SK-N-SH (cell line): ENCODE measurements at regions not wholly inside any gene's neighbourhood (a gene's known extent, or its start where the extent isn't known, plus 50 kb on each side); places are given as distances from the start of the nearest gene placed in this dataset.

Experiments used
- CTCF ChIA-PET: fragments of 300-600, 350-600 bp; formaldehyde crosslinking; extraction: SDS; loops from one replicate; lab custom pipeline; 2021; lab: Yijun Ruan, JAX
- POLR2A ChIA-PET: fragments of 350-600 bp; sonication (Branson Sonifier 250); formaldehyde crosslinking; extraction: SDS; loops from one replicate; lab custom pipeline; 2020; ENCODE audit warnings: antibody characterized with exemption, inconsistent platforms; lab: Yijun Ruan, JAX
- DNase-seq: peaks from one replicate; pipeline ENCODE4 v3.0.0; 2012
- H2AFZ ChIP-seq: fragments of 200-600 bp; sonication (generic); 2 replicates; pipeline ENCODE4 v1.8.1; 2016; ENCODE audit warnings: antibody characterized with exemption, mild to moderate bottlenecking, low read depth
- H3F3A ChIP-seq: fragments of 200-600 bp; sonication (generic); replicated peaks from 2 replicates; pipeline ENCODE3; 2016; ENCODE audit warnings: antibody characterized with exemption, mild to moderate bottlenecking; ENCODE audit not compliant: insufficient read depth
- H3K27ac ChIP-seq, 2 experiments: fragments of 200-500 bp in 1 of 2; fragments of 200-600 bp in 1 of 2; sonication (Bioruptor generic) in 1 of 2; sonication (generic), shearing (Covaris generic) in 1 of 2; 2 replicates each; pipeline versions ENCODE4 v1.5.1 to v1.6.1; 2014 to 2016; ENCODE audit warnings: low read depth in 2 of 2, inconsistent platforms in 1 of 2, low read length in 1 of 2, mild to moderate bottlenecking in 1 of 2, mixed read lengths in 1 of 2
- H3K27me3 ChIP-seq: fragments of 200-600 bp; sonication (generic), shearing (Covaris generic); 2 replicates; pipeline ENCODE4 v1.6.1; 2016; ENCODE audit warnings: mixed run types; ENCODE audit not compliant: insufficient read depth
- H3K36me3 ChIP-seq, 2 experiments: fragments of 200-500 bp in 1 of 2; fragments of 200-600 bp in 1 of 2; sonication (Bioruptor generic) in 1 of 2; sonication (generic) in 1 of 2; replicated peaks in 1 of 2; 2 replicates each; pipeline versions ENCODE3 to v1.5.1; 2014 to 2016; ENCODE audit warnings: low read length in 1 of 2, mild to moderate bottlenecking in 1 of 2; ENCODE audit not compliant: insufficient read depth in 2 of 2, control insufficient read depth in 1 of 2
- H3K4me1 ChIP-seq, 2 experiments: fragments of 200-500 bp in 1 of 2; fragments of 200-600 bp in 1 of 2; sonication (Bioruptor generic) in 1 of 2; sonication (generic), shearing (Covaris generic) in 1 of 2; 2 replicates each; pipeline versions ENCODE4 v1.5.1 to v1.6.1; 2014 to 2016; ENCODE audit warnings: low read depth in 1 of 2, low read length in 1 of 2, mixed run types in 1 of 2; ENCODE audit not compliant: insufficient read depth in 2 of 2, control insufficient read depth in 1 of 2
- H3K4me2 ChIP-seq: fragments of 200-600 bp; sonication (generic), shearing (Covaris generic); 2 replicates; pipeline ENCODE4 v1.6.1; 2017; ENCODE audit warnings: mixed run types
- H3K4me3 ChIP-seq, 2 experiments: fragments of 200-500 bp in 1 of 2; fragments of 200-600 bp in 1 of 2; sonication (Bioruptor generic) in 1 of 2; sonication (generic), shearing (Covaris generic) in 1 of 2; 2 replicates each; pipeline versions ENCODE4 v1.5.1 to v1.8.1; 2014 to 2016; ENCODE audit warnings: low read depth in 2 of 2, inconsistent platforms in 1 of 2, low read length in 1 of 2, mild to moderate bottlenecking in 1 of 2, mixed read lengths in 1 of 2, moderate library complexity in 1 of 2
- H3K79me2 ChIP-seq: fragments of 200-600 bp; sonication (generic); 2 replicates; pipeline ENCODE4 v1.8.1; 2017; ENCODE audit warnings: mild to moderate bottlenecking; ENCODE audit not compliant: insufficient read depth
- H3K9ac ChIP-seq: fragments of 200-600 bp; sonication (generic); 2 replicates; pipeline ENCODE4 v1.6.1; 2017; ENCODE audit warnings: mixed run types
- H3K9me2 ChIP-seq: fragments of 200-600 bp; sonication (generic); 2 replicates; pipeline ENCODE4 v1.6.1; 2017; ENCODE audit warnings: mixed run types
- H3K9me3 ChIP-seq: fragments of 200-600 bp; sonication (generic); 2 replicates; pipeline ENCODE4 v1.6.1; 2017; ENCODE audit warnings: mixed run types, mild to moderate bottlenecking, moderate library complexity
- H4K20me1 ChIP-seq: fragments of 200-600 bp; sonication (generic); 2 replicates; pipeline ENCODE4 v1.6.1; 2017; ENCODE audit warnings: mild to moderate bottlenecking, mixed run types; ENCODE audit not compliant: insufficient read depth
- ELF1 ChIP-seq: IDR thresholded peaks from 2 replicates; pipeline ENCODE4 v1.4.0; 2012
- EP300 ChIP-seq, 2 experiments: IDR thresholded peaks; 2 replicates each; pipeline versions ENCODE4 v1.4.0 to v1.6.1; 2012; ENCODE audit warnings: borderline replicate concordance in 1 of 2, low read depth in 1 of 2, low read length in 1 of 2
- FOSL2 ChIP-seq: IDR thresholded peaks from 2 replicates; pipeline ENCODE4 v1.4.0; 2012; ENCODE audit warnings: low read depth, mild to moderate bottlenecking, moderate library complexity, borderline replicate concordance
- FOXJ3 ChIP-seq: sonication (generic); formaldehyde crosslinking; IDR thresholded peaks from 2 replicates; pipeline ENCODE4 v1.5.1; 2020; ENCODE audit warnings: mild to moderate bottlenecking, missing genetic modification reagents
- FOXM1 ChIP-seq: IDR thresholded peaks from 2 replicates; pipeline ENCODE4 v1.4.0; 2012; ENCODE audit warnings: low read depth, mild to moderate bottlenecking
- GABPA ChIP-seq: IDR thresholded peaks from 2 replicates; pipeline ENCODE4 v1.4.0; 2012; ENCODE audit warnings: low read depth, mild to moderate bottlenecking
- GATA2 ChIP-seq: sonication (generic); formaldehyde crosslinking; IDR thresholded peaks from 2 replicates; pipeline ENCODE4 v1.5.0; 2020; ENCODE audit warnings: mild to moderate bottlenecking, missing genetic modification reagents
- IRF3 ChIP-seq: fragments of 150-350 bp; IDR thresholded peaks from 2 replicates; pipeline ENCODE4 v1.6.1; 2016; ENCODE audit warnings: mild to moderate bottlenecking, low read depth, low read length
- MXI1 ChIP-seq: IDR thresholded peaks from 2 replicates; pipeline ENCODE4 v1.6.1; 2012; ENCODE audit warnings: mild to moderate bottlenecking, low read depth, low read length, improper control_type of control experiment
- POLR2AphosphoS5 ChIP-seq: IDR thresholded peaks from 2 replicates; pipeline ENCODE4 v1.6.1; 2012; ENCODE audit warnings: low read depth, low read length
- RCOR1 ChIP-seq: fragments of 150-350 bp; IDR thresholded peaks from 2 replicates; pipeline ENCODE4 v1.6.1; 2017; ENCODE audit warnings: antibody characterized with exemption, low read length
- RFX5 ChIP-seq: IDR thresholded peaks from 2 replicates; pipeline ENCODE4 v1.6.1; 2012; ENCODE audit warnings: mild to moderate bottlenecking, improper control_type of control experiment, low read length
- RXRA ChIP-seq: IDR thresholded peaks from 2 replicates; pipeline ENCODE4 v1.4.0; 2012; ENCODE audit warnings: low read depth, mild to moderate bottlenecking, borderline replicate concordance
- TAF1 ChIP-seq: IDR thresholded peaks from 2 replicates; pipeline ENCODE4 v1.6.1; 2012; ENCODE audit warnings: low read depth, mild to moderate bottlenecking, low read length, moderate library complexity, borderline replicate concordance
- TCF12 ChIP-seq: IDR thresholded peaks from 2 replicates; pipeline ENCODE4 v1.4.0; 2012
- YY1 ChIP-seq: IDR thresholded peaks from 2 replicates; pipeline ENCODE4 v1.4.0; 2012; ENCODE audit warnings: low read depth, mild to moderate bottlenecking
- WGBS: methylation state at CpG from one replicate; pipeline ENCODE4 v1.1.6; 2017; ENCODE audit warnings: low lambda C conversion rate; 5-methylcytosine and 5-hydroxymethylcytosine counted together
- TF ChIP-seq, protein P1 (sequence below): IDR thresholded peaks from 2 replicates; pipeline ENCODE4 v1.4.0; 2012; ENCODE audit warnings: low read depth, borderline replicate concordance
- TF ChIP-seq, protein P2 (sequence below): IDR thresholded peaks from 2 replicates; pipeline ENCODE4 v1.4.0; 2012; ENCODE audit warnings: low read depth, borderline replicate concordance
- TF ChIP-seq, protein P3 (sequence below): IDR thresholded peaks from 2 replicates; pipeline ENCODE4 v1.4.0; 2012; ENCODE audit warnings: low read depth

DNA sequence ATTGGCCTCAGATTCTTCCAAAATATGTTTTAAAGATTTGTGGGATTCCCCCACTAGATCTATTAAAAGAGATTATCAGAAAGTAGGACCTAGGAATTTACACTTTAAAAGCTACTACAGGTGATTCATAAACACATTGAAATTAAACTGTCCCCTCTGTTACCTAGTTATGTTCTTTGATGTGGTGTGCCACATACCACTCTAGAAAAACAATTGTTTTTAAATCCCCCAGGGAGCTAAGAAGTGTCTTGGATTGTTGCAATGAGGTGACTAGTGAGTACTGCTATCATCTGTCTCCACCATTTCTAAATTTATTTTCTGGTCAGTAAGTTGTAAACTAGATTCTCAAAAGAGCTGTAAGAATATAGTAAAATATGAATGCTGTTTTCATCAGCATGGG, 214.5 kb upstream of the DOK6 start (continued):
- no peak for TF ChIP-seq GATA2 (CRISPR knock-in tag)

GRCh38 chr18:69196336-69196735, 204.4 kb upstream of the DOK6 start:
- no peaks in the 10 kb centered on the region for H3K36me3 ChIP-seq
- H3K9me3 ChIP-seq = no peaks in the 10 kb centered on the region
- H3K4me2 ChIP-seq = no peak overlapping the region
- WGBS = 54% methylated on average over 3 of the region's 3 CpGs
- H3K79me2 ChIP-seq = no peaks in the 10 kb centered on the region
- H2AFZ ChIP-seq = no peak overlapping the region
- H3K27me3 ChIP-seq = no peaks in the 10 kb centered on the region
- H3K4me3 ChIP-seq = no peak overlapping the region
- H3K4me1 ChIP-seq = no peaks in the 10 kb centered on the region
- POLR2A ChIA-PET = no interaction called here
- H4K20me1 ChIP-seq = no peaks in the 10 kb centered on the region
- no peak for DNase-seq
- CTCF ChIA-PET = no interaction called here
- H3K9me2 ChIP-seq = no peaks in the 10 kb centered on the region
- TF ChIP-seq FOSL2 = no peak
- TF ChIP-seq RXRA = no peak
- TF ChIP-seq RCOR1 = no peak
- TF ChIP-seq GABPA = no peak
- TF ChIP-seq, all 33 proteins: peak for 0
- H3F3A ChIP-seq = no peaks in the 10 kb centered on the region
- H3K27ac ChIP-seq = no peak overlapping the region
- no peak overlapping the region for H3K9ac ChIP-seq

DNA sequence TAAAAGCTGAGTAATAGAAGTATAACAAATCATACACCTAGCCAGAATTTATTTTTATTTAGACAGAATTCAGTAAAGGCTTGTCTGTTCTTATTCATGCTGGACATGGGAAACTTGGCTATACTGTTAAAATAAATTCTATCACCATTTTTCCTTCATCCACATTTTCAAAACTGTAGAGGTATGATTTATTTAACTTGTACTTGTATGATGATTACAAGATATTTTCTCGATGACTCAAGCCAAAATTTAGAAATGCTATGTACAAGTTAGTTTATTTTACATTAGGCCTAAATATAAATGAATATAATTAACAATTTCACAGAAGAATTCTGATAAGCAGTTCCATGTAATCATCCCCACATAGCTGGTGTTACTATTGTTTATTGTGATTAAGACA, 194.8 kb upstream of the DOK6 start:
- Histone ChIP-seq H3K9me3 (no peaks in the 10 kb centered on the region), H3K9me2 (no peaks in the 10 kb centered on the region; the same call in 1 of the 2 replicates), H3K27me3 (no peaks in the 10 kb centered on the region), H3F3A (no peaks in the 10 kb centered on the region), H3K36me3 (no peaks in the 10 kb centered on the region), H3K4me1 (no peaks in the 10 kb centered on the region), H3K9ac (no peak overlapping the region), H4K20me1 (no peaks in the 10 kb centered on the region), H3K4me2 (no peak overlapping the region), H3K4me3 (no peak overlapping the region), H3K79me2 (no peaks in the 10 kb centered on the region), H3K27ac (no peak overlapping the region), H2AFZ (no peak overlapping the region)
- TF ChIP-seq, protein P1, sequence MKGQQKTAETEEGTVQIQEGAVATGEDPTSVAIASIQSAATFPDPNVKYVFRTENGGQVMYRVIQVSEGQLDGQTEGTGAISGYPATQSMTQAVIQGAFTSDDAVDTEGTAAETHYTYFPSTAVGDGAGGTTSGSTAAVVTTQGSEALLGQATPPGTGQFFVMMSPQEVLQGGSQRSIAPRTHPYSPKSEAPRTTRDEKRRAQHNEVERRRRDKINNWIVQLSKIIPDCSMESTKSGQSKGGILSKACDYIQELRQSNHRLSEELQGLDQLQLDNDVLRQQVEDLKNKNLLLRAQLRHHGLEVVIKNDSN = no peak
- no peak for TF ChIP-seq YY1
- TF ChIP-seq TAF1 = no peak
- TF ChIP-seq ELF1 = no peak
- no peak for TF ChIP-seq FOXJ3
- no peak for TF ChIP-seq POLR2AphosphoS5
- TF ChIP-seq FOXM1 = no peak
- no peak for TF ChIP-seq TCF12
- DNase-seq = no peak
- WGBS = 46% methylated on average over 1 of the region's 1 CpG
- ChIA-PET CTCF (no interaction called here), POLR2A (no interaction called here)

DNA sequence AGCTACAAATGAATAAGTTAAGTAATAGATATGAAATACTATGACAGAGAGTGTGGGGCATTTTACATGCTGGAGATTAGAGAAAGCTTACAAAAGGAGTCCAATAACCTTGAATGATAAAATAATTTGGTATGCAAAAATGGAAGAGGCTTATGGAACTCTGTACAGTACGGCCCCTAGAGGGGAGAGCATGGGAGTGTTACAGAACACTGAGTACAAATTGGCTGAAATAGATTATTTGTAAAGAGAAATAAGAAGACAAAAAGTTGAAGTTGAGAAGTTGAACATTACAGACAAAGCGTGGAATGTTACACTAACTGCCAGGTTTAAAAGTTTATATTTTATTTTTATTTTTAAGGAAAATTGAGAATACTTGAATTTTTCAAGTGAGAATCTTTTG, 192.1 kb upstream of the DOK6 start:
- Histone ChIP-seq H3K27ac (no peak overlapping the region), H3K4me1 (no peaks in the 10 kb centered on the region), H3K4me2 (no peak overlapping the region), H3K9me3 (0 out of 2 replicates have a peak, but pooled peaks cover 3% of the 10 kb centered on the region), H3K36me3 (no peaks in the 10 kb centered on the region), H3K4me3 (no peak overlapping the region), H3K79me2 (no peaks in the 10 kb centered on the region), H3K9me2 (no peaks in the 10 kb centered on the region), H3K9ac (no peak overlapping the region), H3K27me3 (no peaks in the 10 kb centered on the region), H4K20me1 (no peaks in the 10 kb centered on the region), H3F3A (no peaks in the 10 kb centered on the region), H2AFZ (no peak overlapping the region)
- POLR2A ChIA-PET = no interaction called here
- CTCF ChIA-PET = no interaction called here
- 78% methylated on average over 2 of the region's 2 CpGs for WGBS
- no peak for DNase-seq
- TF ChIP-seq POLR2AphosphoS5 = no peak
- TF ChIP-seq, protein P2, sequence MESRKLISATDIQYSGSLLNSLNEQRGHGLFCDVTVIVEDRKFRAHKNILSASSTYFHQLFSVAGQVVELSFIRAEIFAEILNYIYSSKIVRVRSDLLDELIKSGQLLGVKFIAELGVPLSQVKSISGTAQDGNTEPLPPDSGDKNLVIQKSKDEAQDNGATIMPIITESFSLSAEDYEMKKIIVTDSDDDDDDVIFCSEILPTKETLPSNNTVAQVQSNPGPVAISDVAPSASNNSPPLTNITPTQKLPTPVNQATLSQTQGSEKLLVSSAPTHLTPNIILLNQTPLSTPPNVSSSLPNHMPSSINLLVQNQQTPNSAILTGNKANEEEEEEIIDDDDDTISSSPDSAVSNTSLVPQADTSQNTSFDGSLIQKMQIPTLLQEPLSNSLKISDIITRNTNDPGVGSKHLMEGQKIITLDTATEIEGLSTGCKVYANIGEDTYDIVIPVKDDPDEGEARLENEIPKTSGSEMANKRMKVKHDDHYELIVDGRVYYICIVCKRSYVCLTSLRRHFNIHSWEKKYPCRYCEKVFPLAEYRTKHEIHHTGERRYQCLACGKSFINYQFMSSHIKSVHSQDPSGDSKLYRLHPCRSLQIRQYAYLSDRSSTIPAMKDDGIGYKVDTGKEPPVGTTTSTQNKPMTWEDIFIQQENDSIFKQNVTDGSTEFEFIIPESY = no peak
- TF ChIP-seq FOSL2 = no peak
- TF ChIP-seq IRF3 = no peak
- TF ChIP-seq, protein P3, sequence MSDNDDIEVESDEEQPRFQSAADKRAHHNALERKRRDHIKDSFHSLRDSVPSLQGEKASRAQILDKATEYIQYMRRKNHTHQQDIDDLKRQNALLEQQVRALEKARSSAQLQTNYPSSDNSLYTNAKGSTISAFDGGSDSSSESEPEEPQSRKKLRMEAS = no peak
- no peak for TF ChIP-seq TCF12
- no peak for TF ChIP-seq EP300 (IDR thresholded peaks at IDR 0.05; ENCODE audit: borderline replicate concordance in 1 of 2, low read depth in 1 of 2, low read length in 1 of 2)
- TF ChIP-seq RFX5 = no peak
- no peak for TF ChIP-seq MXI1
- no peak for TF ChIP-seq GABPA
